ENCODE measurements at regions not wholly inside any gene's neighbourhood (a gene's known extent, or its start where the extent isn't known, plus 50 kb on each side); places are given as distances from the start of the nearest gene placed in this dataset.

GRCh38 chr5:99817796-99818195, 717.4 kb upstream of the FAM174A start:
- Histone ChIP-seq H3K4me1 (ENCODE audit: control insufficient read depth in 1 of 2, insufficient read depth in 2 of 2, low read length in 2 of 2) (no peaks in the 10 kb centered on the region), H3K4me3 (replicated peaks in 1 of 3; ENCODE audit: low read depth in 2 of 3, low read length in 3 of 3) (no peak overlapping the region), H3K79me2 (ENCODE audit: insufficient read depth, low read length) (no peaks in the 10 kb centered on the region), H3K27me3 (ENCODE audit: control insufficient read depth in 2 of 2, insufficient read depth in 2 of 2, low read length in 2 of 2) (no peaks in the 10 kb centered on the region), H2AFZ (ENCODE audit: insufficient read depth, low read depth, low read length, poor library complexity, severe bottlenecking) (no peak overlapping the region), H3K36me3 (replicated peaks in 1 of 2; ENCODE audit: control insufficient read depth in 1 of 2, insufficient read depth in 2 of 2, low read length in 2 of 2) (no peaks in the 10 kb centered on the region), H4K20me1 (ENCODE audit: insufficient read depth, low read length) (no peaks in the 10 kb centered on the region), H3K9ac (ENCODE audit: insufficient read depth, low read length, poor library complexity, severe bottlenecking) (no peak overlapping the region), H3K9me3 (replicated peaks in 1 of 2; ENCODE audit: control insufficient read depth in 1 of 2, insufficient read depth in 1 of 2, low read length in 2 of 2) (no peaks in the 10 kb centered on the region), H3K4me2 (replicated peaks; ENCODE audit: extremely low read depth, low read length, poor library complexity, severe bottlenecking) (no peak overlapping the region), H3K27ac (ENCODE audit: low read depth in 1 of 2, low read length in 2 of 2) (no peak overlapping the region)
- no peaks in the 10 kb centered on the region for H3K36me3 Mint-ChIP-seq
- H3K4me1 Mint-ChIP-seq: no peaks in the 10 kb centered on the region
- DNase-seq: no peak
- intact Hi-C loops (cut with micrococcal nuclease): no loop called here
- H3K27ac Mint-ChIP-seq: no peak overlapping the region
- H3K4me3 Mint-ChIP-seq: no peak overlapping the region
- peaks cover 0 to 2% (median 0%) of the 10 kb centered on the region in 7 donors for H3K9me3 Mint-ChIP-seq
- H3K27me3 Mint-ChIP-seq (ENCODE audit: low read depth in 3 of 3): peaks cover 0 to 2% (median 1%) of the 10 kb centered on the region in 3 donors
- no peak for TF ChIP-seq CTCF (IDR thresholded peaks at IDR 0.05)
- 98% methylated on average over 6 of the region's 17 CpGs for WGBS (ENCODE audit: insufficient coverage)

GRCh38 chr5:99814321-99815063, 720.7 kb upstream of the FAM174A start:
- Mint-ChIP-seq H3K9me3 (peaks cover 0 to 2% (median 0%) of the 10 kb centered on the region in 7 donors), H3K4me3 (no peak overlapping the region), H3K36me3 (no peaks in the 10 kb centered on the region), H3K4me1 (no peaks in the 10 kb centered on the region), H3K27ac (no peak overlapping the region), H3K27me3 (ENCODE audit: low read depth in 3 of 3) (peaks cover 0 to 1% (median 0%) of the 10 kb centered on the region in 3 donors)
- H3K9me3 ChIP-seq (replicated peaks in 1 of 2; ENCODE audit: control insufficient read depth in 1 of 2, insufficient read depth in 1 of 2, low read length in 2 of 2): no peaks in the 10 kb centered on the region
- intact Hi-C loops (cut with micrococcal nuclease): no loop called here
- H3K36me3 ChIP-seq (replicated peaks in 1 of 2; ENCODE audit: control insufficient read depth in 1 of 2, insufficient read depth in 2 of 2, low read length in 2 of 2): no peaks in the 10 kb centered on the region
- DNase-seq: no peak
- H3K27me3 ChIP-seq (ENCODE audit: control insufficient read depth in 2 of 2, insufficient read depth in 2 of 2, low read length in 2 of 2): no peaks in the 10 kb centered on the region
- no peak overlapping the region for H2AFZ ChIP-seq (ENCODE audit: insufficient read depth, low read depth, low read length, poor library complexity, severe bottlenecking)
- H3K9ac ChIP-seq (ENCODE audit: insufficient read depth, low read length, poor library complexity, severe bottlenecking): no peak overlapping the region
- H3K4me2 ChIP-seq (replicated peaks; ENCODE audit: extremely low read depth, low read length, poor library complexity, severe bottlenecking): no peak overlapping the region
- H3K4me1 ChIP-seq (ENCODE audit: control insufficient read depth in 1 of 2, insufficient read depth in 2 of 2, low read length in 2 of 2): no peaks in the 10 kb centered on the region
- H3K27ac ChIP-seq (ENCODE audit: low read depth in 1 of 2, low read length in 2 of 2): no peak overlapping the region
- H3K4me3 ChIP-seq (replicated peaks in 1 of 3; ENCODE audit: low read depth in 2 of 3, low read length in 3 of 3): no peak overlapping the region
- H4K20me1 ChIP-seq (ENCODE audit: insufficient read depth, low read length): no peaks in the 10 kb centered on the region
- no peak for TF ChIP-seq CTCF (IDR thresholded peaks at IDR 0.05)
- 100% methylated on average over 1 of the region's 3 CpGs for WGBS (ENCODE audit: insufficient coverage)
- no peaks in the 10 kb centered on the region for H3K79me2 ChIP-seq (ENCODE audit: insufficient read depth, low read length)
